Stromal cell of bone marrow (primary cell): ENCODE measurements at regions not wholly inside any gene's neighbourhood (a gene's known extent, or its start where the extent isn't known, plus 50 kb on each side); places are given as distances from the start of the nearest gene placed in this dataset.
"Not testable (repeated sequence)": the region's sequence is repeated elsewhere in the genome, so short reads cannot be mapped to it uniquely, and the experiment has no call there.

Experiments
- DNase-seq: peaks from one replicate; pipeline ENCODE4 v3.0.0-alpha.2; 2012; ENCODE audit warnings: low read depth

DNA sequence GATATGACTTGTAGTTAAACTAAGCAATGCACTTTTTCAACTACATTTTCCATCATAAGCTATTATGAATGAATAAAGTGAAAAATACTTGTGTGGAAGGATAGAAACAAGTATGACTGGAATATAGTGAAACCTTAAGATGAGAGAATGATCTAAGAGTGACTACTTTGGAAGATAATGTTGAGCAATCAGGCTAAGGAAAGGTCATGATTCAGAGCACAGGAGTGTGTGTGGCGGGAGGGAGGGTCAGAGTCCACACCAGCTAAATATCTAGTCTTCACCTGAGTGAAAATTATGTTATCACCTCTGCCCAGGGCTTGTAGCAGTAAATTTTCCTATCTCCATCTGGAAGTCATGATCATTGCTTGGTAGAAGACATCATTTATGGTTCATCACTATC, 833.4 kb upstream of the ATXN8OS start:
- no peak for DNase-seq

DNA sequence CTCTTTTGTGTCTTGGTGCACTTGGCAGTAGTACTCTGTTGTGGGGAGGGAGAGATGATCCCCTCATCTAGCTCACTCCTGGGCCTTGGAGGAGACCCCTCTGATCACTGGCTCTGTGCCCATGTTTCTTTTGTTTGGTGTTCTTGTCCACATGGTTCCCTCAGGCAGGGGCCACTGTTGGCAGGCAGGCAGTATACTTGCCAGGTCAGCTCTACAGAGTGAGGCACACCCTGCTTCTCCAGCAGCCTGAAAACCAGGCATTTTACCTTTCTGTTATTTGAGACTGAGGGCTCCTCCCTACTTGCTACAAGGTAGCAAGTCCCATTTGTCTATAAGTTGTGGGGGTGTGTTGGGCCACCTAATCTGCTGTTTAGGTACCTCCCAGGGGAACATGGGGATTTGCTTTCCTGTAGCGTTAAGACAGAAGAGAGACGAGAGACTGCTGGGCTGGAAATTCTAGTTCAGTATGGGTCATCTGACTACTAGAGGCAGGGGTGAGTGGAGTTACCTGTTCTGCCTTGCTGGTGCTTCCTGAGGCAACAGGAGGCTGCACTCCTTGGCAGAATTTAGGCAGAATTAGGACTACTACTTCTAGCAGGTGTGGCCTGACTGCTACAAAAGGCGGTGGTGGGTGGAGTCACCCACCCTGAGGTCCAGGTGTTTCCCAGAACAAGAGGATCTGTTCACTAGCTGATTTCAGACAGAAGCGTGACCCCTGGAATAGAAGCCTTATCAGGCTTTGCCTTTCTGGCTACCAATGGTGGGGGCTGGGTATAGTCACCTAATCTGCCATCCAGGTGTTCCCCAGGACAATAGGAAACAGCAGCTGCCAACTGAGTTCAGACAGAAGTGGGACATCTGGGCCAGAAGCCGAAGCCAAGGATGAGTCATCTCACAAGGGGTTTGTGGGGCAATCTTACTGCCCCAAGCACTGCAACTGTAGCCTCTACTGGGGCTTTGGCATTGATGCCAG, 843.0 kb upstream of the ATXN8OS start:
- no peak for DNase-seq

DNA sequence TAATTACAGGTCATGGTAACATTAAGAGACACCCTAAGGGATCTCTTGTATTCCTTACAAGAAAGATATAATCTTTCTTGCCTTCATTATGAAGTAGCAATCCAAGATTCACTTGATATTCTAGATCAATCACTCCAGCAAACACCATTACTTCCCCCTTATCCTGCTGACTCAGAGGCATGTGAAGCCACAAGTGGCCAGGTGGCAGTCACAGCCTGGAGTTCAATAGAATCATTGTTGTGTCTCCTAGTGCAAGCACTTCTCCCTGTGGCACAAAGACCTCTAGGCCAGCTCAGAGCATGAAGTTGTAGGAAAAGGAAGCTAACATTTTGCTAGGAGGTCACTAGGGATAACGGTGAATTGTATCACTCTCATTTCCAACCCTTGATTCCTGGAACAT, 864.3 kb upstream of the ATXN8OS start:
- DNase-seq, result no peak

DNA sequence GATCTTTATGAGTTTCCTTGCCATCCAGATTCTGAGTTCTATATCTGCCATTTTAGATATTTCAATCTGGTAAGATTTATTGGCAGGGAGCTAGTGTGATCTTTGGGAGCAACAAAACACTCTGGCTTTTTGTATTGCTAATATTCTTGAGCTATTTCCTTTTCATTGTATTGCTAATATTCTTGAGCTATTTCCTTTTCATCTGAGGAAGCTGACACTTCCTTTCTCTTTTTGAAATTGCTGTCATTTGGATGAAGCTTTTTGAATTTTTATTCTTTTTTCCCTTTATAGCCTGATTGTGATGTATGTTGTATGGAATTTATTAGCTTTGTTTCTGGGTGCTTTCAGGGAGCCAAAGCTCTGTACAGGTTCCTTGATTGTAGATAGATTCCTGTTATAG, 873.5 kb upstream of the ATXN8OS start:
- DNase-seq, result no peak

DNA sequence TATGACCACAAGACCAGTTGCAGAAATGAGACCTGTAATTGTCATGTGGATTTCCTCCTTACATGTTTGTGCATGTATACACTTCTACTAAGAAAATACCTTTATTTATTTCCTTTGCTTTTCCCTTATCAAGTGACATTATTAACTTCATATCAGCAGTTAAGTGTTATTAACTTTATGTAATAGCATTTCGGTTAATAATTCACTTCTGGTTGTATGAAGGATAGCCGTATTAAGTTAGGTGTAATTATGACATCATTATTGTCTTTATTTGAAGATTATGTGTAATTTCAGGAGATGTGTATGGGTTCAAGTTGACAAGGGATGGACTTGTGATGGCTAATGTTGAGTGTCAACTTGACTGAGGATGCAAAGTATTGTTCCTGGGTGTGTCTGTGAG, 881.2 kb upstream of the ATXN8OS start:
- no peak for DNase-seq

DNA sequence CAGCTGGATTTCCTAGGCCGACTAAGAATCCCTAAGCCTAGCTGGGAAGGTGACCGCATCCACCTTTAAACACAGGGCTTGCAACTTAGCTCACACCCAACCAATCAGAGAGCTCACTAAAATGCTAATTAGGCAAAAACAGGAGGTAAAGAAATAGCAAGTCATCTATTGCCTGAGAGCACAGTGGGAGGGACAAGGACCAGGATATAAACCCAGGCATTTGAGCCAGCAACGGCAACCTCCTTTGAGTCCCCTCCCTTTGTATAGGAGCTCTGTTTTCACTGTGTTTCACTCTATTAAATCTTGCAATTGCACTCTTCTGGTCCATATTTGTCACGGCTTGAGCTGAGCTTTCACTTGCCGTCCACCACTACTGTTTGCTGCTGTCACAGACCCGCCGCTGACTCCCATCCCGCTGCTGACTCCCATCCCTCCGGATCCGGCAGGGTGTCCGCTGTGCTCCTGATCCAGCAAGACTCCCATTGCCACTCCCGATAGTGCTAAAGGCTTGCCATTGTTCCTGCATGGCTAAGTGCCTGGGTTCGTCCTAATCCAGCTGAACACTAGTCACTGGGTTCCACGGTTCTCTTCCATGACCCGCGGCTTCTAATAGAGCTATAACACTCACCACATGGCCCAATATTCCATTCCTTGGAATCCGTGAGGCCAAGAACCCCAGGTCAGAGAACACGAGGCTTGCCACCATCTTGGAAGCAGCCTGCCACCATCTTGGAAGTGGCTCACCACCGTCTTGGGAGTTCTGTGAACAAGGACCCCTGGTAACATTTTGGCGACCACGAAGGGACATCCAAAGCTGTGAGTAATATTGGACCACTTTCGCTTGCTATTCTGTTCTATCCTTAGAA, 885.8 kb upstream of the ATXN8OS start:
- DNase-seq, result not testable (repeated sequence)

DNA sequence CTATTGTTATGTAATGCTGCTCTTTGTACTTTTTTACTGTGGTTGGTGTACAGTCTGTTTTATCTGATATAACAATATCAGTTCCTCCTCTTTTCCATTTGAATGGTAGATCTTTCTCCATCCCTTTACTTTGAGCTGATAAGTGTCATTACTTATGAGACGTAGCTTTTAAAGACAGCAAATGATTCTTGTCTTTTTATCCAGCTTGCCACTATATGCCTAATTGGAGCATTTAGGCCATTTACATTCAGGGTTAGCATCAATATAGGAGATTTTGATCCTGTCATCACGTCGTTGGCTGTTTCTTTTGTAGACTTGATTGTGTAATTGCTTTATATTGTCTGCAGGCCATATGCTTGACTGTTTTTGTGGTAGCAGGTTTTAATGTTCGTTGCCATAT, 894.2 kb upstream of the ATXN8OS start:
- no peak for DNase-seq

DNA sequence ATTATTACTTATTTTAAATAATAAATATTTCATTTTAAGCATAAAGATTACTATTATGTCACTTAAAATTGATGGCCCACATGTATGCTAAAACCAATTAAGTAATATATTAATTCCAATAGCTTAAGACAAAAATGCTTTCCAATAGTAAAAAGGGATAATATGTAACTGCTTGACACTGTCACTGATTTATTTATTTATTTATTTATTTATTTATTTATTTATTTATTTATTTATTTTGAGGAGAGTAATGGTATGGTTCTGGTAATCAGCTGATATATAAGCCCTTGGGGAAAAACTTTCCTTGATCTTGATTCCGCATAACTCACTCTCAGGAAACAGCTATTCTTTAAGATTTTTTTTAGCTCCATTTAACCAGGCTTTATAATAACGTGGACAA, 903.0 kb upstream of the ATXN8OS start:
- DNase-seq, result no peak

DNA sequence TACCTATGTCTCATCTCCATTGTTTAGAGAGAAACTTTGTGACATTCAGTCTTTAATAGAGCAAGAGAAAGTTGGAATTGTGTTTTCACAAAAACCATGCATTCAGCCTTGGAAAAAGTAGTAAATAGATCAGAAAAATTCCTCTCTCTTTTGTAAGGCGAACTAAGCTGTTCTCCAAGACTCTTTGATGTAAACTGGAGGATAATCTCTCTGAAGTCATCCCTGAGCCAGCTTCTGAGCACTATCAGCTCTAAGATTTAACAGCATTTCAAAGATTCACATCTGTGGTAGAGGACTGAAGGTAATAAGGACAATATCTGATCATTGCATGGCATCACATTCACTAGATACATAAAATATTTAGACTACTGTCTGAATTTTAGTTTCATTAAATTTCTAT, 904.6 kb upstream of the ATXN8OS start:
- no peak for DNase-seq

DNA sequence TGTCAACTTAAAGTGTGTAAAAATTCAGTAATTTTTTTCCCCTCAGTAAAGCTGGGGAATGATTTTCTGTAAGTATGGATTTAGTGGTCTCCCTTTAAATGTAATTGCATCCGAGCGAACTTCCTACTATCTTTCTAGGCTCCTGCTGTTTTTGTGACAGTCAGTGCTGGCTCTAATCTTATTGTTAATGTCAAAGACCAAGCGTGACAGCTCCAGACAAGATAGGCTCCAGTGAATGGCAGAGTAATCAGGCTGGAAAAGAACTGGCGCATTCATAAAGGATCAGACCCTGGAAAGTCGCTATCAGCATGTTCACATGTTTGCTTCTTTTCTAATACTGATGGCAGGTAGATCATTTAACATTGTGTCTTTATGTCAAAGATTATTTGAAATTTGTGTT, 908.0 kb upstream of the ATXN8OS start:
- no peak for DNase-seq

DNA sequence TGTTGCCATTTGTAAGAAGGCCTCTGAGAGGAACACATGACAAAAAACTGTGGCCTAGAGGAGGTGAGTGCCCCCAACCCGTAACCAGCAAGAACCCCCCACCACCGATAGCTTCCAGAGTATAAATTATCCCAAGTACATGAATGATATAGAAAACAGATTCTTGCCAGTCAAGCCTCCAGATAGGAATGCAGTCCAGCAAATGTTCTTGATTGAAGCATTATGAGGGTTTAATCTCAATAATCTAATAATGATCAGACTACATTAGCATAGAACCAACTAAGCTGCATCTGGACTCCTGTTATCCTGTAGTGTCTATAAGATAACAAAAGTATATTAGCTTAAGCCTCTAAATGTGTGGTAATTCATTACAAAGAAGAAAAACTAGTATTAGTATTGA, 908.9 kb upstream of the ATXN8OS start:
- no peak for DNase-seq

DNA sequence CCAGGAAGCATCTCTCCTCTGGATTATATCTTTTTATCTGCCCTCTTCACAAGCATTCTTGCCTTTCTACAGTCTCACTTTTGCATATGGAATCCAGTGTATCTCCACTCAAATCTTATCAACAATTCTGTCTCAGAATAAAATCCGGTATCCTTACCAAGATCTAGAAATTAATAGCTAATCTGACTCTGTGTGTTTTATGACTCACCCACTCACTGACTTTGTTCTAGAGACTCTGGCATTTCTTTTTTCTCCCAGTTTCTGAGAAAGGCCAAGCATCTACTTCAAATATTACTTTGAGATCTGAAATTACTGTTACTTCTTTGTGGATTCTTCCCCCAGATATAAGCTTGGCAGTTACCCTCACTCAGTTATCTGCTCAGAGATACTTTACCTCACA, 913.5 kb upstream of the ATXN8OS start:
- DNase-seq, result no peak

DNA sequence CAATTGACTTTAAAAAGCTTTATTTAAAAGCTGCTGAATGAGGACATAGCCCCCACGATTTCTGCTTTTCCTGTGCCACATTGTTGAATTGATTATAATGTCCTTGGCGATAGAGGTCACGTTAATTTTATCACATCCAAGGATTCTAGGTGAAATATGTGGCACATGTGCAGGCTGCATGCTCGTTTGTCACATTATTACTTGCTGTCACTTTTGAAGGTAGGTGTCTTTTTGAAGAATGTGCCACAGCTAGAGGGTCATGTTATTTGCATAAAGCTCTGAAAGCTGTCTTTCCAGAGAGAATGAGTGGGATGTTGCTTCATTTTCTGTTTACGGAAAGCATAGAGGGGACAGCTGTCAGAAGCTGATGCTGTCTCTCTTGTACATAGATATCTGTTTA, 927.6 kb upstream of the ATXN8OS start:
- no peak for DNase-seq

DNA sequence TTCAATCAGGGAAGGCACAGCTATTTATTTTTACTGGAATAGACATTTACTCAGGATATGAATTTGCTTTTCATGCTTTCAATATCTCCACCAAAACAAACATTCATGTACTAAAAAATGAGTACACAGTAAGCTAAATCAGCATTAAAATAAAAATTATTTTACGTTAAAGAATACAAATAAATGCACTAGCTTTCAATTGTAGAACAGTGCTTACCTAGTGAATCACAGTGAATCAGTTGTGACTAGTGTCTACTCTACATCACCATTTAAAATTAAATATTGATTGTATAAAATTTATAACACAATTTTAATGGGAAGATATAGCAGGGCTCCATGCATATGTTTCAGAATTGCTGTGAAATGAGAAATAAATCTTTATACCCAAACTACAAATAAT, 929.6 kb upstream of the ATXN8OS start:
- no peak for DNase-seq

DNA sequence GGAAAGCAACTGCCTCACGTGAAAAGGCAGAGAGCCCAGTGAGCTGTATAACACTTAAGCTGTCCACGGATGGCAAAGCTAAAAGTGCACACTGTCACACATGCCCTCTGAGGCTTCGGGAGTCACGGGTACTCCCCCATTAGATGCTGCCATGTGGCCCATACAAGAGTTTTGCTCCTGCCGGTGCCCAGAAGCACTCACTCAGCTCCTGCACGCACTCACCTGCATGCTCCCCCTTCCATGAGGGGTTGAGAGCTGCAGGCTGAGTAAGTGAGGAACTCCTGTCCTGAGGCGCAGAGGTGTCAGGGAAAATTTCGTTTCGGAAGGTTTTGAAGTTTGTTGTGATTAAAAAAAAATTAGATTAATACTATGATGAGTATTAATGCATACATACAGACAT, 939.2 kb upstream of the ATXN8OS start:
- DNase-seq, result no peak

DNA sequence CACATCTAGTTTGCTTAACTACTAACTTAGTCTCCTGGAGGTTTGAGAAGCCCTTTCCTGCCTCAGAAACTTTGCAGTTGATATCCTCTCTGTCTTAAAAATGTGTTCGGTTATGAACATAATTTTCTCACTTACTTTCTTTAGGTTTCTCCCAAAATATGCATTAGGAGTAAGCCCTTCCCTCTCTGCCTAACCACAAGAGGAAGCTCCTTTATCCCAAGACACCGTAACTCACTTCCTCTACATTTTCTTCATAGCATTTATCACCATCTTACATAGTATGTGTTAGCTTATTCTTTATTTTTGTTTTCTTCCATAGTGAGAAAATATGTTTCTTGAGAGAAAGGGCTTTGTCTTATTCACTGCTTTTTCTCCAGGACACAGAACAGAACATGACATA, 952.5 kb upstream of the ATXN8OS start:
- no peak for DNase-seq

DNA sequence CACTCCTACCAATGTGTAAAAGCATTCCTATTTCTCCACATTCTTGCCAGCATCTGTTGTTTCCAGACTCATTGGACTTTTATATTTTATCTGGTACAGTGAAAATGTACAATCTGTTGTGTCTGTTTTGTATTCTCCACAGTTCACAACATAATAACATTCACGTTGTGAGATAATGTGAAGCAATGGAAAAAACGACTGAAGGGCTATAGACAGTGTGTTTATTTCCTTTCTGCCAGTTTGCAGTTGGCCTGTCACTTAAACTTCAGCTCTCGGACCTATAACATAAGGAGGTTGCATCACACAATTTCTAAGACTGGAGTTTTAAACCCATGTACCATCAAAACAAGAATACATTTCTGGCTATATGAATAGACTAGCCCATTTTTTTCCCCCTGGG, 965.5 kb upstream of the ATXN8OS start:
- DNase-seq, result no peak

DNA sequence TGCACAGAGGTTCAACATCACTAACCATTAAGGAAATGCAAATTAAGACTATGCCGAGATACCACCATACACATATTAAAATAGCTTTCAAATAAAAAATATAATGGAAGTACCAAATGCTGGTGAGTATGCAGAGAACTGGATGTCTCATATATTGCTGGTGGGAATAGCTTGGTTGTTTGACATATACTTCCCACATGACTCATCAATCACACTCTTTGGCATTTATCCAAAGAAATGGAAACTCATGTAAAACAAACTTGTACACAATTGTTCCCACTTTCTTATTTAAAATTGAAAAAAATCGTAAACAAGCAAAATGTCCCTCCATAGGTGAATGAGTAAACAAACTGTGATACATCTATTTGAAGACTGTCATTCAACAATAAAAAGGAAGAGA, 982.6 kb upstream of the ATXN8OS start:
- DNase-seq, result no peak

DNA sequence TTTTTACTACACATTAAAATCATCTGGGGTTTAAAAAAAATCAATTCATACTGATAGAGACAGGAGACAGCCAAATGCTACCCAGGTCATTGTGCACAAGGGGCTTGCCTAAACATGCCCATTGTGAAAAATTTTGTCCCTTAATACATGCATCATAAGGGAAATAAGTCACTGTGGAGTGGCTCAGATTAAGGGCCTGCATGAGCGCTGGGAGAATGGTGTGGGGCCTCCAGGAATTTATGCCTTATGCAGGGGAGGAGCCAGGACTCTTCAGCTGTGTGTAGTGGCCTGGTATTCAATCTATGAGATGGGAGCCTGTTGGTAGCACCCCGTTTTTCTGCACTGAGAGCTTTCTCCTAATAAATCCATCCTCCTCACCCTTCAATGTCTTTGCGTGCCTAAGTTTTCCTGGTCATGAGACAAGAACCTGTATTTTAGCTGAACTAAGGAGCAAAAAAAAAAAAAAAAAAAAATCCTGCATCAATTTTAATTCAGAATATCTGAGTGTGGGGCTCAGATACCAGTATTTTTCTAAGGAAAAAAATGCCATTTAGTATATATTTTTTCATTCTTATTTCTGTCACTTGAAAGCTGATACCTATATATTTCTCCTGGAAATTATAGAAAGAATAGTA, 997.6 kb upstream of the ATXN8OS start:
- DNase-seq, result no peak

DNA sequence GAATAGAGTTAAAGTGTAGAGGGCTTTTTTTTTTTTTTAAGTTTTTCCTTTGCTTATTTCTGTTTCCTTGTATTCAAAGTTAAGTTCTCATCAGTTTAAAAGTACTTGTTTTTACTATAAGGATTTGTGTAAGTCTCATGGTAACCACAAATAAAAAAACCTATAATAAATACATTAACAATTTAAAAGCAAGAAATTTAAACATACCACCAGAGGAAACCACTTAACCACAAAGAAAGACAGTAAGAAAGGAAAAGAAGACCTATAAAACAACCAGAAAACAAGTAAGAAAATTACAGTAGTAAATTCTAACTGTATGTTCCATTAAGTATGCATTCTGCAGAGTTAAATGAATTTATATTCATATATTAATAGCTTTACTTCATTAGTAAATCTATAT, 999.1 kb upstream of the ATXN8OS start:
- DNase-seq, result no peak

DNA sequence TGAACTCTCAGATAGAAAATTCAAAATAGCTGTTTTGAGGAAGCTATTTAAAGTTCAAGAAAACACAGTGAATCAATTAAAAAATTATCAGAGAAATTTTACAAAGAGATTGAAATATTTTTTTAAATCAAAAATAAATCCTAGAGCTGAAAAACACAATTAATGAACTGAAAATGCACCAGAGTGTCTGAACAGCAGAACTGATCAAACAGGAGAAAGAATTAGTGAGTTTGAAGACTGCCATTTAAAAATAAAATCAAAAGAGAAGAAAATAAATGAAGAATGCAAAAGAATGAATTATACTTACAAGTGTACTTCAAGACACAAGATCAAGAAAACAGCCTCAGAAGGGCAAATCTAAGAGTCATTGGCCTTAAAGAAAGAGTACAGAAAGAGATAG, 1000.2 kb upstream of the ATXN8OS start:
- no peak for DNase-seq

DNA sequence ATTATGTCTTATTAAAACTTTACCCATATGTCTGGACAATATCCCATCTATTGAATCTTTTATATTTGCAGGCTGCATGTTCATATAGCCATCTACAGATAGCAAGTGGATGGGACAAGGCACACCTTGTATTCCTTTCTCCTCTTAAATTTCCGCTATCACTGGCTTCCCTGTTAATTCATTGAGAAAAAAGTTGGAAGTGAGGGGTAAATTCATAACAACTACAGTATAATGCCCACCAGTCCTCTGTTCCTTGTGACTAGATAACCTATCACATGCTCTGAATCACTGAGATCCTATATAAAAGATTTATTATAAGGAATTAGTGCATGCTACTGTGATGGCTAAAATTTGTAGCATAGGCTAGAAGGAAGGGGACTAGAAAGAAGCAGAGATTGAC, 1005.8 kb upstream of the ATXN8OS start:
- DNase-seq, result no peak

DNA sequence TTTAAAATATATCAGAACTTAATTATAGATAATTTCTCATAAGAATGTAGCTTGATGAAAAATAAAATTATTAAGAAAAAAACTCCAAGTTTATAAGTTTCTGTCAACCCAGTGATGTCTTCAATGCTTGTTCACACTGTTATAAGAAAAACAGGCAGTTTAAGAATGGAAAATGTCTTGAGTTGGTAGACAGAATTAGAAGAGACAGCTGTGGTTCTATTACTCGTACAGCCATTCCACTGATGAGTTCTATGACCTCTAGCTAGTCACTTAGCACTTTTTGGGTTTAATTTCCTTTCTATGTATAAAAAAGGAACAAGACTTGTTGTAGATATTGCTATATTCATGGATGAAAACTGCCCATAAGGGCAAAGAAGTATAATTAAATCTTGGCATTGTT, 1013.1 kb upstream of the ATXN8OS start:
- no peak for DNase-seq
